IMR-90 (cell line): ENCODE measurements at regions not wholly inside any gene's neighbourhood (a gene's known extent, or its start where the extent isn't known, plus 50 kb on each side); places are given as distances from the start of the nearest gene placed in this dataset.

Experiments used
- ATAC-seq: fragments of 200-7000 bp; cut with Tn5 transposase; 2 replicates; pipeline ENCODE4 v1.9.1; 2020; ENCODE audit warnings: low read depth, mild to moderate bottlenecking, moderate library complexity
- BruUV-seq: library from RNA; stranded (reverse); fragments of 400-500 nt; replicated peaks from 2 replicates; lab custom pipeline; 2021; lab: Mats Ljungman, UMichigan
- CTCF ChIA-PET: fragments of 300-600 bp; formaldehyde crosslinking; extraction: SDS; loops from one replicate; lab custom pipeline; 2021; ENCODE audit warnings: antibody characterized with exemption; lab: Yijun Ruan, JAX
- POLR2A ChIA-PET: fragments of 300-600 bp; sonication (Branson Sonifier 250); formaldehyde crosslinking; loops from one replicate; lab custom pipeline; 2022; ENCODE audit warnings: antibody characterized with exemption; ENCODE audit not compliant: unreplicated experiment; lab: Charles Lee
- DNase-seq: peaks from one replicate; pipeline ENCODE4 v3.0.0; 2013
- H2AFZ ChIP-seq: replicated peaks from 2 replicates; pipeline ENCODE3; 2013; ENCODE audit warnings: low read length, mild to moderate bottlenecking; ENCODE audit not compliant: poor library complexity
- H2AK5ac ChIP-seq: 2 replicates; pipeline ENCODE4 v1.6.1; 2013; ENCODE audit warnings: low read depth, low read length, inconsistent platforms
- H2AK9ac ChIP-seq: replicated peaks from 2 replicates; pipeline ENCODE3; 2013; ENCODE audit warnings: mild to moderate bottlenecking, low read depth, low read length, moderate library complexity; ENCODE audit not compliant: poor library complexity
- H2BK120ac ChIP-seq: 2 replicates; pipeline ENCODE4 v1.6.1; 2013; ENCODE audit warnings: low read depth, low read length, inconsistent platforms
- H2BK15ac ChIP-seq: 3 replicates; pipeline ENCODE4 v1.6.1; 2013; ENCODE audit warnings: low read depth, low read length, inconsistent platforms
- H2BK20ac ChIP-seq: 2 replicates; pipeline ENCODE4 v1.6.1; 2013; ENCODE audit warnings: low read depth, mild to moderate bottlenecking, inconsistent platforms, low read length, moderate library complexity
- H2BK5ac ChIP-seq: 2 replicates; pipeline ENCODE4 v1.6.1; 2013; ENCODE audit warnings: mild to moderate bottlenecking, low read depth, low read length, inconsistent platforms; ENCODE audit not compliant: poor library complexity, severe bottlenecking
- H3K14ac ChIP-seq: replicated peaks from 2 replicates; pipeline ENCODE4 v1.6.1; 2013; ENCODE audit warnings: low read depth, low read length, inconsistent platforms
- H3K18ac ChIP-seq: 2 replicates; pipeline ENCODE4 v1.6.1; 2013; ENCODE audit warnings: low read depth, low read length, control low read depth
- H3K23ac ChIP-seq: 2 replicates; pipeline ENCODE4 v1.6.1; 2013; ENCODE audit warnings: low read depth, low read length, inconsistent platforms
- H3K27ac ChIP-seq: 2 replicates; pipeline ENCODE4 v1.5.1; 2013; ENCODE audit warnings: mild to moderate bottlenecking, control low read depth, low read length; ENCODE audit not compliant: insufficient read depth
- H3K27me3 ChIP-seq: 2 replicates; pipeline ENCODE4 v1.6.1; 2013; ENCODE audit warnings: low read length; ENCODE audit not compliant: control insufficient read depth, insufficient read depth
- H3K36me3 ChIP-seq: 2 replicates; pipeline ENCODE4 v1.6.1; 2013; ENCODE audit warnings: low read length, mixed read lengths; ENCODE audit not compliant: control insufficient read depth, insufficient read depth
- H3K4ac ChIP-seq: 2 replicates; pipeline ENCODE4 v1.6.1; 2013; ENCODE audit warnings: low read depth, low read length, inconsistent platforms
- H3K4me1 ChIP-seq: 2 replicates; pipeline ENCODE4 v1.6.1; 2013; ENCODE audit warnings: low read length, mixed read lengths; ENCODE audit not compliant: control insufficient read depth, insufficient read depth
- H3K4me2 ChIP-seq: 2 replicates; pipeline ENCODE4 v1.6.1; 2013; ENCODE audit warnings: low read depth, mild to moderate bottlenecking, control low read depth, low read length, moderate library complexity
- H3K4me3 ChIP-seq: 2 replicates; pipeline ENCODE4 v1.5.1; 2013; ENCODE audit warnings: low read depth, mild to moderate bottlenecking, control low read depth, low read length, moderate library complexity; ENCODE audit not compliant: insufficient read depth
- H3K56ac ChIP-seq: 2 replicates; pipeline ENCODE4 v1.6.1; 2013; ENCODE audit warnings: low read length, inconsistent platforms; ENCODE audit not compliant: insufficient read depth; ENCODE audit errors: extremely low read depth
- H3K79me1 ChIP-seq, 2 experiments: 2 replicates each; pipeline ENCODE4 v1.6.1; 2013; ENCODE audit warnings: low read length in 2 of 2, inconsistent platforms in 1 of 2, low read depth in 1 of 2
- H3K9ac ChIP-seq: 2 replicates; pipeline ENCODE4 v1.6.1; 2013; ENCODE audit warnings: low read depth, low read length, control low read depth
- H3K9me1 ChIP-seq: 2 replicates; pipeline ENCODE4 v1.6.1; 2013; ENCODE audit warnings: low read length, inconsistent platforms; ENCODE audit not compliant: insufficient read depth
- H3K9me3 ChIP-seq: 2 replicates; pipeline ENCODE4 v1.6.1; 2013; ENCODE audit warnings: low read length; ENCODE audit not compliant: control insufficient read depth, insufficient read depth
- H4K20me1 ChIP-seq: 2 replicates; pipeline ENCODE4 v1.6.1; 2013; ENCODE audit warnings: low read length, inconsistent platforms; ENCODE audit not compliant: insufficient read depth
- H4K5ac ChIP-seq: 2 replicates; pipeline ENCODE4 v1.6.1; 2013; ENCODE audit warnings: mild to moderate bottlenecking, low read depth, low read length, control low read depth
- H4K8ac ChIP-seq, 2 experiments: 2 replicates each; pipeline ENCODE4 v1.6.1; 2013; ENCODE audit warnings: low read depth in 2 of 2, low read length in 2 of 2, control low read depth in 1 of 2, inconsistent platforms in 1 of 2
- H4K91ac ChIP-seq: 2 replicates; pipeline ENCODE4 v1.6.1; 2013; ENCODE audit warnings: low read depth, low read length, inconsistent platforms; ENCODE audit not compliant: insufficient read depth
- BHLHE40 ChIP-seq: fragments of 150-350 bp; IDR thresholded peaks from 2 replicates; pipeline ENCODE4 v1.6.1; 2016; ENCODE audit warnings: mild to moderate bottlenecking, low read depth, low read length
- CEBPB ChIP-seq: IDR thresholded peaks from 2 replicates; pipeline ENCODE4 v1.6.1; 2012; ENCODE audit warnings: low read depth, low read length, improper control_type of control experiment
- FOS ChIP-seq: fragments of 150-350 bp; IDR thresholded peaks from 2 replicates; pipeline ENCODE4 v1.6.1; 2016; ENCODE audit warnings: low read depth, low read length
- MAFK ChIP-seq: IDR thresholded peaks from 2 replicates; pipeline ENCODE4 v1.6.1; 2012; ENCODE audit warnings: low read depth, low read length, improper control_type of control experiment
- MAZ ChIP-seq: IDR thresholded peaks from 2 replicates; pipeline ENCODE4 v1.6.1; 2012; ENCODE audit warnings: low read depth, mild to moderate bottlenecking, low read length, improper control_type of control experiment, moderate library complexity, borderline replicate concordance
- MXI1 ChIP-seq: IDR thresholded peaks from 2 replicates; pipeline ENCODE4 v1.6.1; 2012; ENCODE audit warnings: low read depth, mild to moderate bottlenecking, low read length, moderate library complexity, borderline replicate concordance
- NFE2L2 ChIP-seq: fragments of 150-350 bp; IDR thresholded peaks from 2 replicates; pipeline ENCODE4 v1.6.1; 2016; ENCODE audit warnings: low read depth, mild to moderate bottlenecking, low read length
- POLR2A ChIP-seq: IDR thresholded peaks from 2 replicates; pipeline ENCODE4 v1.6.1; 2012; ENCODE audit warnings: mild to moderate bottlenecking, low read depth, low read length
- RAD21 ChIP-seq: IDR thresholded peaks from 2 replicates; pipeline ENCODE4 v1.6.1; 2012; ENCODE audit warnings: low read length, improper control_type of control experiment
- RCOR1 ChIP-seq: IDR thresholded peaks from 2 replicates; pipeline ENCODE4 v1.6.1; 2012; ENCODE audit warnings: mild to moderate bottlenecking, low read length, improper control_type of control experiment; ENCODE audit not compliant: insufficient replicate concordance
- WGBS, 2 experiments: methylation state at CpG; one replicate each; pipeline versions ENCODE4 v1.1.5 to v1.1.7; 2013; ENCODE audit warnings: missing lambda C conversion rate in 2 of 2; ENCODE audit not compliant: insufficient read length in 1 of 2; ENCODE audit errors: extremely low coverage in 2 of 2; 5-methylcytosine and 5-hydroxymethylcytosine counted together
- dilution Hi-C: fragments of 300-500 bp; cut with HindIII; formaldehyde crosslinking; loops from one replicate; pipeline ENCODE4 v1.14.3; 2018; ENCODE audit warnings: low sequenced_read_pairs; ENCODE audit not compliant: unreplicated experiment
- in situ Hi-C: fragments of 300-500 bp; cut with MboI; formaldehyde crosslinking; loops from 3 replicates; pipeline ENCODE4 v1.14.3; 2019; ENCODE audit warnings: low sequenced_read_pairs, inconsistent platforms, mixed read lengths
- intact Hi-C: fragments of 100-400 bp; cut with micrococcal nuclease; formaldehyde crosslinking; loops from 2 replicates; pipeline ENCODE4 v1.10.0; 2022
- TF ChIP-seq, protein P1 (sequence below): fragments of 150-350 bp; IDR thresholded peaks from 2 replicates; pipeline ENCODE4 v1.6.1; 2017; ENCODE audit warnings: mild to moderate bottlenecking, antibody characterized with exemption, low read length, low read depth
- TF ChIP-seq, protein P2 (sequence below): conservative IDR thresholded peaks from 2 replicates; pipeline ENCODE4 v1.5.1; 2012; ENCODE audit warnings: mild to moderate bottlenecking, low read depth, low read length, improper control_type of control experiment

GRCh38 chr7:97313900-97314299 is 196.4 kb downstream of the SDHAF3 start:
- Histone ChIP-seq H2BK20ac (no peak overlapping the region), H4K5ac (no peak overlapping the region), H2AFZ (no peak overlapping the region), H3K9me3 (peaks cover 10% of the 10 kb centered on the region), H2AK5ac (no peak overlapping the region), H3K56ac (no peak overlapping the region), H3K23ac (no peak overlapping the region), H2AK9ac (no peak overlapping the region), H4K8ac (no peak overlapping the region), H3K27ac (no peak overlapping the region), H2BK120ac (no peak overlapping the region), H3K4me2 (no peak overlapping the region), H3K14ac (no peak overlapping the region), H4K20me1 (no peaks in the 10 kb centered on the region), H3K9me1 (no peaks in the 10 kb centered on the region), H3K27me3 (no peaks in the 10 kb centered on the region), H2BK5ac (no peak overlapping the region), H3K79me1 (no peaks in the 10 kb centered on the region), H3K36me3 (no peaks in the 10 kb centered on the region), H3K18ac (no peak overlapping the region), H3K9ac (no peak overlapping the region), H3K4me1 (no peaks in the 10 kb centered on the region), H4K91ac (no peak overlapping the region), H2BK15ac (no peak overlapping the region), H3K4ac (no peak overlapping the region), H3K4me3 (no peak overlapping the region)
- ATAC-seq (no peak), DNase-seq (no peak)
- intact Hi-C loops = no loop called here
- ChIA-PET CTCF (no interaction called here), POLR2A (no interaction called here)
- in situ Hi-C loops = no loop called here
- BruUV-seq = no TSS peak
- TF ChIP-seq POLR2A = no peak
- TF ChIP-seq CEBPB = no peak
- TF ChIP-seq RCOR1 = no peak
- TF ChIP-seq, protein P1, sequence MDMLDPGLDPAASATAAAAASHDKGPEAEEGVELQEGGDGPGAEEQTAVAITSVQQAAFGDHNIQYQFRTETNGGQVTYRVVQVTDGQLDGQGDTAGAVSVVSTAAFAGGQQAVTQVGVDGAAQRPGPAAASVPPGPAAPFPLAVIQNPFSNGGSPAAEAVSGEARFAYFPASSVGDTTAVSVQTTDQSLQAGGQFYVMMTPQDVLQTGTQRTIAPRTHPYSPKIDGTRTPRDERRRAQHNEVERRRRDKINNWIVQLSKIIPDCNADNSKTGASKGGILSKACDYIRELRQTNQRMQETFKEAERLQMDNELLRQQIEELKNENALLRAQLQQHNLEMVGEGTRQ = no peak
- TF ChIP-seq MXI1 = no peak
- TF ChIP-seq, protein P2, sequence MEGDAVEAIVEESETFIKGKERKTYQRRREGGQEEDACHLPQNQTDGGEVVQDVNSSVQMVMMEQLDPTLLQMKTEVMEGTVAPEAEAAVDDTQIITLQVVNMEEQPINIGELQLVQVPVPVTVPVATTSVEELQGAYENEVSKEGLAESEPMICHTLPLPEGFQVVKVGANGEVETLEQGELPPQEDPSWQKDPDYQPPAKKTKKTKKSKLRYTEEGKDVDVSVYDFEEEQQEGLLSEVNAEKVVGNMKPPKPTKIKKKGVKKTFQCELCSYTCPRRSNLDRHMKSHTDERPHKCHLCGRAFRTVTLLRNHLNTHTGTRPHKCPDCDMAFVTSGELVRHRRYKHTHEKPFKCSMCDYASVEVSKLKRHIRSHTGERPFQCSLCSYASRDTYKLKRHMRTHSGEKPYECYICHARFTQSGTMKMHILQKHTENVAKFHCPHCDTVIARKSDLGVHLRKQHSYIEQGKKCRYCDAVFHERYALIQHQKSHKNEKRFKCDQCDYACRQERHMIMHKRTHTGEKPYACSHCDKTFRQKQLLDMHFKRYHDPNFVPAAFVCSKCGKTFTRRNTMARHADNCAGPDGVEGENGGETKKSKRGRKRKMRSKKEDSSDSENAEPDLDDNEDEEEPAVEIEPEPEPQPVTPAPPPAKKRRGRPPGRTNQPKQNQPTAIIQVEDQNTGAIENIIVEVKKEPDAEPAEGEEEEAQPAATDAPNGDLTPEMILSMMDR = no peak
- no peak for TF ChIP-seq RAD21
- TF ChIP-seq MAFK = no peak
- no peak for TF ChIP-seq FOS
- TF ChIP-seq BHLHE40 = no peak
- no peak for TF ChIP-seq NFE2L2
- no peak for TF ChIP-seq MAZ
- no CpG with 5 or more reads among the region's 4 CpGs for WGBS, 2 experiments
- dilution Hi-C loops = no loop called here
